D341Med (cell line): ENCODE measurements at regions not wholly inside any gene's neighbourhood (a gene's known extent, or its start where the extent isn't known, plus 50 kb on each side); places are given as distances from the start of the nearest gene placed in this dataset.
"Not testable (repeated sequence)": the region's sequence is repeated elsewhere in the genome, so short reads cannot be mapped to it uniquely, and the experiment has no call there.

ENCODE experiments used
- DNase-seq: peaks from one replicate; pipeline ENCODE4 v3.0.0; 2012; ENCODE audit warnings: low spot score

- no peak for DNase-seq
These were observed 122.5 kb upstream of the GDNF start for GRCh38 chr5:37962389-37962788.

GRCh38 chr5:37957218-37957617, 117.4 kb upstream of the GDNF start:
- no peak for DNase-seq

GRCh38 chr5:37955748-37956147, 115.9 kb upstream of the GDNF start:
- no peak for DNase-seq

GRCh38 chr5:37954561-37954960, 114.7 kb upstream of the GDNF start:
- DNase-seq, result no peak

GRCh38 chr5:37951946-37952721, 112.3 kb upstream of the GDNF start:
- no peak for DNase-seq

GRCh38 chr5:37950436-37950835, 110.6 kb upstream of the GDNF start:
- DNase-seq, result no peak

- DNase-seq, result no peak
These were observed 105.6 kb upstream of the GDNF start for GRCh38 chr5:37945446-37945845.

- not testable (repeated sequence) for DNase-seq
These were observed 103.3 kb upstream of the GDNF start for GRCh38 chr5:37943136-37943535.

- no peak for DNase-seq
These were observed 101.2 kb upstream of the GDNF start for GRCh38 chr5:37940931-37941623.

- no peak for DNase-seq
These were observed 99.0 kb upstream of the GDNF start for GRCh38 chr5:37938861-37939260.

- no peak for DNase-seq
These were observed 98.4 kb upstream of the GDNF start for GRCh38 chr5:37938076-37938852.

GRCh38 chr5:37936091-37936490, 96.2 kb upstream of the GDNF start:
- no peak for DNase-seq

- no peak for DNase-seq
These were observed 93.7 kb upstream of the GDNF start for GRCh38 chr5:37933576-37933975.

- DNase-seq, result no peak
These were observed 92.6 kb upstream of the GDNF start for GRCh38 chr5:37932450-37932849.

- DNase-seq, result no peak
These were observed 91.7 kb upstream of the GDNF start for GRCh38 chr5:37931541-37931940.

- no peak for DNase-seq
These were observed 90.5 kb upstream of the GDNF start for GRCh38 chr5:37930350-37930749.

- no peak for DNase-seq
These were observed 90.0 kb upstream of the GDNF start for GRCh38 chr5:37929791-37930190.

GRCh38 chr5:37927753-37928152, 87.9 kb upstream of the GDNF start:
- DNase-seq, result not testable (repeated sequence)

- peak; percentile 78 for DNase-seq
These were observed 86.9 kb upstream of the GDNF start for GRCh38 chr5:37926732-37927131.

GRCh38 chr5:37921452-37921851, 81.6 kb upstream of the GDNF start:
- DNase-seq, result no peak

GRCh38 chr5:37918424-37918823, 78.6 kb upstream of the GDNF start:
- no peak for DNase-seq

GRCh38 chr5:37916525-37916924, 76.7 kb upstream of the GDNF start:
- DNase-seq, result no peak
